ENCODE measurements at regions not wholly inside any gene's neighbourhood (a gene's known extent, or its start where the extent isn't known, plus 50 kb on each side); places are given as distances from the start of the nearest gene placed in this dataset.

GRCh38 chr9:103755986-103756385 is 338.1 kb upstream of the SMC2 start:
- TF ChIP-seq, protein P1, sequence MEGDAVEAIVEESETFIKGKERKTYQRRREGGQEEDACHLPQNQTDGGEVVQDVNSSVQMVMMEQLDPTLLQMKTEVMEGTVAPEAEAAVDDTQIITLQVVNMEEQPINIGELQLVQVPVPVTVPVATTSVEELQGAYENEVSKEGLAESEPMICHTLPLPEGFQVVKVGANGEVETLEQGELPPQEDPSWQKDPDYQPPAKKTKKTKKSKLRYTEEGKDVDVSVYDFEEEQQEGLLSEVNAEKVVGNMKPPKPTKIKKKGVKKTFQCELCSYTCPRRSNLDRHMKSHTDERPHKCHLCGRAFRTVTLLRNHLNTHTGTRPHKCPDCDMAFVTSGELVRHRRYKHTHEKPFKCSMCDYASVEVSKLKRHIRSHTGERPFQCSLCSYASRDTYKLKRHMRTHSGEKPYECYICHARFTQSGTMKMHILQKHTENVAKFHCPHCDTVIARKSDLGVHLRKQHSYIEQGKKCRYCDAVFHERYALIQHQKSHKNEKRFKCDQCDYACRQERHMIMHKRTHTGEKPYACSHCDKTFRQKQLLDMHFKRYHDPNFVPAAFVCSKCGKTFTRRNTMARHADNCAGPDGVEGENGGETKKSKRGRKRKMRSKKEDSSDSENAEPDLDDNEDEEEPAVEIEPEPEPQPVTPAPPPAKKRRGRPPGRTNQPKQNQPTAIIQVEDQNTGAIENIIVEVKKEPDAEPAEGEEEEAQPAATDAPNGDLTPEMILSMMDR (IDR thresholded peaks at IDR 0.05; ENCODE audit: low read length, missing control alignments), result no peak
- no peak for DNase-seq (ENCODE audit: low read depth)
- H3K4me3 ChIP-seq (replicated peaks; ENCODE audit: low read depth, low read length), result no peak overlapping the region

- TF ChIP-seq, protein P1 (IDR thresholded peaks at IDR 0.05; ENCODE audit: low read length, missing control alignments), result no peak
- DNase-seq (ENCODE audit: low read depth), result no peak
- H3K4me3 ChIP-seq (replicated peaks; ENCODE audit: low read depth, low read length), result no peak overlapping the region
Observed at GRCh38 chr9:103757062-103757461, 337.0 kb upstream of the SMC2 start.

DNA sequence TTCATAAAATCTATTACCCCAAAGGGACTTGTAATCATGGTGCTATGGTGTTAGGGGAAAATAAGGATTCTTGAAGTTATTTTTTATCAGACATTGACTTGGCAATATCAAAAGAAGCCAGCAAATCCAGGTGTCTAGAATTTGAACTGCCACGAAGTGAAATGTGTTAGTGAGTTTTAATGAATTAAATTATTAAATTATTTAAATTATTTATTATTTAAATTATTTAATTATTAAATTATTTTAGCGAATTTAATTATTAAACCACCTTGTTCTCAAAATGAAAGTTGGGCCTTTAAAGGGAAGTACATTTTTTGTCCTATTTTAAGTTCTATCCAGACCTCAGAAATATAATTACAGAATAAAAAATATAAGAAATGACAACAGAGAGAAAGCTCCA is 332.6 kb upstream of the SMC2 start:
- TF ChIP-seq, protein P1 (IDR thresholded peaks at IDR 0.05; ENCODE audit: low read length, missing control alignments), result no peak
- H3K4me3 ChIP-seq (replicated peaks; ENCODE audit: low read depth, low read length), result no peak overlapping the region
- no peak for DNase-seq (ENCODE audit: low read depth)

GRCh38 chr9:103789686-103790085 is 304.4 kb upstream of the SMC2 start:
- no peak overlapping the region for H3K4me3 ChIP-seq (replicated peaks; ENCODE audit: low read depth, low read length)
- DNase-seq (ENCODE audit: low read depth), result peak; percentile 21
- TF ChIP-seq, protein P1 (IDR thresholded peaks at IDR 0.05; ENCODE audit: low read length, missing control alignments), result peak; percentile 36

GRCh38 chr9:103798620-103799019 is 295.5 kb upstream of the SMC2 start:
- TF ChIP-seq, protein P1 (IDR thresholded peaks at IDR 0.05; ENCODE audit: low read length, missing control alignments), result no peak
- peak; percentile 62 for DNase-seq (ENCODE audit: low read depth)
- H3K4me3 ChIP-seq (replicated peaks; ENCODE audit: low read depth, low read length), result no peak overlapping the region

DNA sequence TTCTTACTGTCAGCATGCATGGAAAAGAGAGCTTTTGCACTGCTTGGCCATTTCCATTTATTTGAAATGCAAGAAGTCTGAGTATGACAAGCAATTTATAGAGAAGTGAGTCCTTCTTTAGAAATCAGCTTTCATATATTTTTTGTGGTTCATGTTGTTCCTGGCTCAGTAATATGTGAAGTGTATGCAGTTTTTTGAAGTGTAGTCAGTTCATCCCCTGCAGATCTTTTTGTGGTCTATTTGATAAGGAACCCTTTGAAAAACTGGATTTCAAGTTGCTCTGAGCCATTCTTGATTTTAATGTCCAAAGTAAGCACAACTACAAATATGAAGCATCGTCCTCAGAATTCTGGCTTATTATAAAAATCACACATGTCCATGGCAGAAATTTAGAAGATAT is 294.1 kb upstream of the SMC2 start:
- DNase-seq (ENCODE audit: low read depth), result no peak
- TF ChIP-seq, protein P1 (IDR thresholded peaks at IDR 0.05; ENCODE audit: low read length, missing control alignments), result no peak
- no peak overlapping the region for H3K4me3 ChIP-seq (replicated peaks; ENCODE audit: low read depth, low read length)

- TF ChIP-seq, protein P1 (IDR thresholded peaks at IDR 0.05; ENCODE audit: low read length, missing control alignments), result no peak
- peak; percentile 18 for DNase-seq (ENCODE audit: low read depth)
- H3K4me3 ChIP-seq (replicated peaks; ENCODE audit: low read depth, low read length), result no peak overlapping the region
Observed at GRCh38 chr9:103802068-103802467, 292.0 kb upstream of the SMC2 start.

Data from fibroblast of pulmonary artery (primary cell).